Stimulated activated CD4-positive, alpha-beta T cell treated with anti-CD3 and anti-CD28 coated beads, TNF-alpha, amount 100 ng/mL, for 1 hour (primary cell): ENCODE measurements at regions not wholly inside any gene's neighbourhood (a gene's known extent, or its start where the extent isn't known, plus 50 kb on each side); places are given as distances from the start of the nearest gene placed in this dataset.

Experiments
- DNase-seq, 3 donors: peaks; one replicate each; pipeline ENCODE4 v3.0.0-alpha.2; 2020; ENCODE audit warnings: low read depth in 3 of 3, low spot score in 1 of 3

GRCh38 chr2:160940699-160941098, 219.5 kb upstream of the TANK start:
- DNase-seq: no peak

- no peak for DNase-seq
These were observed 218.9 kb upstream of the TANK start for GRCh38 chr2:160941290-160941846.

GRCh38 chr2:160942476-160943142, 217.6 kb upstream of the TANK start:
- DNase-seq: no peak

- DNase-seq: no peak
These were observed 216.8 kb upstream of the TANK start for GRCh38 chr2:160943414-160943813.

- no peak for DNase-seq
These were observed 207.6 kb upstream of the TANK start for GRCh38 chr2:160952464-160953254.

- no peak for DNase-seq
These were observed 204.7 kb upstream of the TANK start for GRCh38 chr2:160955578-160955977.

- DNase-seq: no peak
These were observed 203.9 kb upstream of the TANK start for GRCh38 chr2:160956243-160956802.

- no peak for DNase-seq
These were observed 196.3 kb upstream of the TANK start for GRCh38 chr2:160963957-160964356.

GRCh38 chr2:160967523-160967922, 192.7 kb upstream of the TANK start:
- DNase-seq: no peak

- no peak for DNase-seq
These were observed 192.0 kb upstream of the TANK start for GRCh38 chr2:160968183-160968582.

- no peak for DNase-seq
These were observed 189.9 kb upstream of the TANK start for GRCh38 chr2:160970052-160970965.

- DNase-seq: no peak
These were observed 186.2 kb upstream of the TANK start for GRCh38 chr2:160973991-160974390.

GRCh38 chr2:160974803-160975202, 185.4 kb upstream of the TANK start:
- no peak for DNase-seq

- no peak for DNase-seq
These were observed 183.4 kb upstream of the TANK start for GRCh38 chr2:160976797-160977196.

GRCh38 chr2:160977376-160977775, 182.9 kb upstream of the TANK start:
- DNase-seq: no peak

GRCh38 chr2:160977854-160978253, 182.4 kb upstream of the TANK start:
- no peak for DNase-seq

GRCh38 chr2:160984426-160985077, 175.7 kb upstream of the TANK start:
- DNase-seq: no peak

GRCh38 chr2:160989778-160990177, 170.4 kb upstream of the TANK start:
- no peak for DNase-seq

GRCh38 chr2:160993654-160994061, 166.6 kb upstream of the TANK start:
- no peak for DNase-seq
